Thoracic aorta (tissue), 2 donors: ENCODE measurements at regions not wholly inside any gene's neighbourhood (a gene's known extent, or its start where the extent isn't known, plus 50 kb on each side); places are given as distances from the start of the nearest gene placed in this dataset.
"Not testable (repeated sequence)": the region's sequence is repeated elsewhere in the genome, so short reads cannot be mapped to it uniquely, and the experiment has no call there.

Experiments
- ATAC-seq: fragments of 150-250 bp; one replicate; pipeline ENCODE4 v1.8.0; 2017; ENCODE audit warnings: low read depth; ENCODE audit not compliant: insufficient number of reproducible peaks, low FRiP score
- DNase-seq: peaks from one replicate; pipeline ENCODE4 v3.0.0-alpha.2; 2020; ENCODE audit warnings: low spot score
- H3K27ac ChIP-seq, 2 donors: fragments of 200-600 bp; sonication (generic); 1 replicate in 1 of 2; 2 replicates in 1 of 2; pipeline ENCODE4 v1.5.1; 2016; ENCODE audit warnings: mild to moderate bottlenecking in 2 of 2, moderate library complexity in 2 of 2
- H3K27me3 ChIP-seq: fragments of 200-600 bp; sonication (generic); replicated peaks from 2 replicates; pipeline ENCODE4 v1.6.0; 2016; ENCODE audit warnings: mild to moderate bottlenecking; ENCODE audit not compliant: insufficient read depth
- H3K36me3 ChIP-seq: fragments of 200-600 bp; sonication (generic); one replicate; pipeline ENCODE4 v1.5.1; 2016
- H3K4me1 ChIP-seq, 2 donors: fragments of 200-600 bp; sonication (generic); 1 replicate in 1 of 2; 2 replicates in 1 of 2; pipeline versions ENCODE4 v1.5.1 to v1.6.0; 2016; ENCODE audit warnings: low read depth in 2 of 2, mild to moderate bottlenecking in 1 of 2; ENCODE audit not compliant: control insufficient read depth in 1 of 2
- H3K4me3 ChIP-seq: fragments of 200-600 bp; sonication (generic); 2 replicates; pipeline ENCODE4 v1.5.1; 2016; ENCODE audit warnings: mild to moderate bottlenecking
- H3K9me3 ChIP-seq: fragments of 200-600 bp; sonication (generic); 2 replicates; pipeline ENCODE4 v1.5.1; 2016
- TF ChIP-seq, protein P1 (sequence below): fragments of 200-600 bp; sonication (generic); IDR thresholded peaks from one replicate; pipeline ENCODE4 v1.5.1; 2019; ENCODE audit warnings: antibody characterized with exemption

DNA sequence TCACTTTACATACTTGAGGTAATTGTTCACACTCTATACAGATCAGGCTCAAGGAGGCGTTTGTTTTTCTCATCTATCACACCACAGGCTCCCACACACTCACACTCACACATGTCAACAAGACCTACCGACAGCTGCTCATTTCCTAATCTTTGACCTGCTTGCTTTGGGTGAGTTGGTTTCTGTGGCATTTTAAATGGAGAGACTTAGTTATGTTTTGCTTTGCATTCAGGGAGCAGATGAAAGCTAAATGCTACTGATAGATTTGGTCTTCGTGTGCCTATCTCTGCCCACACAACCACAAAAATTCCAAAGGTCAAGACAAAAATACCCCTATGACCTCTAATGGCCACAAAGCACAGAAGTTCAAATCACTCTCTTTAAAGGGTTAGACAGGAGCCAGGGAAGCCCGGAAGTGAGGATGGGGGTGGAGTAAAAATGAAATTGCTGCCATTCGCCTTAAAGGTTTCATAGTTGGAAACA lies 203.5 kb upstream of the G2E3 start:
- DNase-seq (no peak), ATAC-seq (no peak)
- Histone ChIP-seq H3K9me3 (no peaks in the 10 kb centered on the region), H3K4me3 (no peak overlapping the region), H3K4me1 (no peaks in the 10 kb centered on the region), H3K27ac (no peak overlapping the region), H3K27me3 (no peaks in the 10 kb centered on the region), H3K36me3 (no peaks in the 10 kb centered on the region)
- TF ChIP-seq, protein P1, sequence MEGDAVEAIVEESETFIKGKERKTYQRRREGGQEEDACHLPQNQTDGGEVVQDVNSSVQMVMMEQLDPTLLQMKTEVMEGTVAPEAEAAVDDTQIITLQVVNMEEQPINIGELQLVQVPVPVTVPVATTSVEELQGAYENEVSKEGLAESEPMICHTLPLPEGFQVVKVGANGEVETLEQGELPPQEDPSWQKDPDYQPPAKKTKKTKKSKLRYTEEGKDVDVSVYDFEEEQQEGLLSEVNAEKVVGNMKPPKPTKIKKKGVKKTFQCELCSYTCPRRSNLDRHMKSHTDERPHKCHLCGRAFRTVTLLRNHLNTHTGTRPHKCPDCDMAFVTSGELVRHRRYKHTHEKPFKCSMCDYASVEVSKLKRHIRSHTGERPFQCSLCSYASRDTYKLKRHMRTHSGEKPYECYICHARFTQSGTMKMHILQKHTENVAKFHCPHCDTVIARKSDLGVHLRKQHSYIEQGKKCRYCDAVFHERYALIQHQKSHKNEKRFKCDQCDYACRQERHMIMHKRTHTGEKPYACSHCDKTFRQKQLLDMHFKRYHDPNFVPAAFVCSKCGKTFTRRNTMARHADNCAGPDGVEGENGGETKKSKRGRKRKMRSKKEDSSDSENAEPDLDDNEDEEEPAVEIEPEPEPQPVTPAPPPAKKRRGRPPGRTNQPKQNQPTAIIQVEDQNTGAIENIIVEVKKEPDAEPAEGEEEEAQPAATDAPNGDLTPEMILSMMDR: no peak

DNA sequence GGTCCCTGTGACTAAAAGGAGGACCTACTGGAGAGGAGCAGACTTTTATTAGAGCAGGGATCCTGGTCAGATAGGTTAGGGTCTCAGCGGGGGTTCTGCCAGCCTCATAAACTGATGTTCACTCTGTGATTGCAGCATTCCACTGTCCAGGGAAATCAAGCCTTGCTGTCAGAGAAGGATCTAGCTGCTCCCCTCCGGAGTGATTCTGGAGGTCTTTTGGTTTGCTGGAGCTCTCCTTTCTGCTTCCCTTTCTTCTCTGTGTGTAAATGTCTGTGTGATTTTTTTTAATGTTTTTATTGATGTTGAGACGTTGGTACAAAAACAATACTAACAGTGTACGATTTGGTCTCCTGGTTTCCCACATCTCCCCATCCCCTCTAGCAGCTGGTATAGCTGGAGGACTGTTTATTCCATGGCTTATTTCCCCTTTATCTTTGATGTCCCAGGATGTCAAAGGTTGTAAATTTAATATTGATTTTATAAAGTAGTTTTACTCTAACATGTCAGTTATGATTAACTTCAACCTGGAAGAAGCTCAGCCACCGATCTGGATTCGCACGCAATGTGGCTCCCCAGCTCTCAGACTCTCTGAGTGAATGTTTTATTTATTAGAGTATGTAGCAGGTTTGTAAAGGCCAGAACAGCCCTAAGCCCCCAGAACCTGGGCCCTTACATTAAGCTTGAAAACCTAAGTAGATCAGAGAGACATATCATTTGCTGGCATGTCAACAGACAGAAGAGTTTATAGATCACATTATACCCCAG lies 202.3 kb upstream of the G2E3 start:
- ATAC-seq: no peak
- no peaks in the 10 kb centered on the region for H3K27me3 ChIP-seq
- H3K4me1 ChIP-seq: no peaks in the 10 kb centered on the region
- H3K36me3 ChIP-seq: no peaks in the 10 kb centered on the region
- no peak overlapping the region for H3K27ac ChIP-seq
- no peak overlapping the region for H3K4me3 ChIP-seq
- TF ChIP-seq, protein P1: no peak
- DNase-seq: no peak
- no peaks in the 10 kb centered on the region for H3K9me3 ChIP-seq

DNA sequence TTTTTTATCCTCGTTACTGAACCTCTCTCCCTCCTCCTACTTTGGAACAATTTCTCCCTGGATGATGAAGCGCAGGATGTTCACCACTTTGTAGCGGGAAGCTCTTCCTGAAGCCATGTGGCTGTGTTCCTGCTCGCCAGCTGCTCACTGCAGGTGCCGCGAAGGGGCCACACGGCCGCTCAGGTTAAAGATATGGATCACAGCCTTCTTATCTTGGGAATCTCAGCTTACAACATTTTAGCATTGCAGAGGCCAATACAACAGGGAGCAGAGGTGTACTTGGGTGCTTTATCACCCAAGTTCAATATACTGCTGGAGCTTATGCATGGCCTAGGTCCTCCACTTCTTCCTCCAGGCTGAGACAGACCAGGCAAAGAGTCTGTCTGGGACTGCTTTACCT lies 201.2 kb upstream of the G2E3 start:
- no peak overlapping the region for H3K27ac ChIP-seq
- DNase-seq: no peak
- H3K9me3 ChIP-seq: no peaks in the 10 kb centered on the region
- no peaks in the 10 kb centered on the region for H3K36me3 ChIP-seq
- no peaks in the 10 kb centered on the region for H3K27me3 ChIP-seq
- no peak for ATAC-seq
- no peak overlapping the region for H3K4me3 ChIP-seq
- H3K4me1 ChIP-seq: no peaks in the 10 kb centered on the region
- TF ChIP-seq, protein P1: no peak

DNA sequence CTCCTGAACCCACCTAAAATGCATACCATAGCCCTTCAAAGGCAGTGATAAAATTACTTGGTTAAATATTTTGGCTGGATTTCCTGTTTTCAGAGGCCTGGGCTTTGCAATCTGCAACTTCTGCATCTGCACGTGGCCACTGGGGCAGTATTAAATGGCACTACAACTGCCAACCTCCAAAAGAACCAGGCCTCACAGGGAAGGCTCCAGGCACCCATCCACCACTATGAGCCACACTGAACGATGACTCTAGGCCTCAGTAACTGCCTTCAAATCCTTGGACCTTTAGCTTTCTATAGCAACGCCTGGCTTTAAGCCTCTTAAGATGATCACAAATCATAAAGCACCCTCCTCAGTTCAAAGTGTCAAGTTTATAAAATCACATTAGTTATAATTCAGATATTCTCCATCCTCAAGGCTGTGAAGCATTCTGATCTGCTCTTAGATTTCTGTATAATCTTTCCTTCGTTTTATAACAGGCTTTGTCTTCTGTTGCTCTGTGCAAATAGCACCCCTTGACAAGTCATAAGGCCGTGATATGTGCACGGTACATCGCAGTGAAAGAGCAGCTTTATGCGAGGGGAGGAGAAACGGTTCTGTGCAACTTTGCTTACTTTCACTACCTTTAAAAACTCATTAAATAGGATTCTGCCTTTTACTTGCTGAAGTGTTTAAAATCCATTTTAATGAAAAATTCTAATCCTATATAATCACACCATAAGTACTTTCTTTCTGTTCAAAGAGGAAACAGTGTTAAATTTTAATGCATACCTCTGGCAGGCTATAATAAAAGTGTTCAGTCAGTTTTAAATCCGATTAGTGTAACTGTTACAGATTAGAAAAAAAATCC lies 196.4 kb upstream of the G2E3 start:
- no peaks in the 10 kb centered on the region for H3K36me3 ChIP-seq
- no peak overlapping the region for H3K27ac ChIP-seq
- ATAC-seq (no peak), DNase-seq (no peak)
- no peaks in the 10 kb centered on the region for H3K27me3 ChIP-seq
- H3K9me3 ChIP-seq: no peaks in the 10 kb centered on the region
- no peak overlapping the region for H3K4me3 ChIP-seq
- TF ChIP-seq, protein P1: no peak
- no peaks in the 10 kb centered on the region for H3K4me1 ChIP-seq

DNA sequence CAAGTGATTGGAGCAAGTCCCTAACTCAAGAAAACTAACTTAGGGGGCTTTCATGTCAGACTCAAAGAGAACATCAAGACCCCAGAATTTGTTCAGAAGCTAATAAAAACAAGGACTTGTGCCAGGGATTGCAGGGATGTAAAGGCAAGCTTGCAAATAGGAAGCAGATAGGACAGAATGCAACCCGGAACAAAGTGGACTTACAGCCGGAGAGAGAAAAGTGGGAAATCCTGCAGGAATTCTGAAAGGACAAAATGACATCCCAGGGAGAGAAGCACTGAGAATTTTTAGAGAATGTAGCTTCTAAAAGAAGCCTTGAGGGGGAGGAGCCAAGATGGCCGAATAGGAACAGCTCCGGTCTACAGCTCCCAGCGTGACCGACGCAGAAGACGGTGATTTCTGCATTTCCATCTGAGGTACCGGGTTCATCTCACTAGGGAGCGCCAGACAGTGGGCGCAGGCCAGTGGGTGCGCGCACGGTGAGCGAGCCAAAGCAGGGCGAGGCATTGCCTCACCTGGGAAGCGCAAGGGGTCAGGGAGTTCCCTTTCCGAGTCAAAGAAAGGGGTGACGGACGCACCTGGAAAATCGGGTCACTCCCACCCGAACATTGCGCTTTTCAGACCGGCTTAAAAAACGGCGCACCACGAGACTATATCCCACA lies 195.6 kb upstream of the G2E3 start:
- not testable (repeated sequence) for H3K9me3 ChIP-seq, H3K4me3 ChIP-seq, H3K4me1 ChIP-seq, H3K27ac ChIP-seq, ATAC-seq, H3K27me3 ChIP-seq, DNase-seq, H3K36me3 ChIP-seq
